ENCODE measurements at regions not wholly inside any gene's neighbourhood (a gene's known extent, or its start where the extent isn't known, plus 50 kb on each side); places are given as distances from the start of the nearest gene placed in this dataset.

GRCh38 chr6:4521070-4521469 is 255.1 kb upstream of the CDYL start:
- H3K4me3 Mint-ChIP-seq, result no peak overlapping the region
- no peak for DNase-seq (ENCODE audit: extremely low spot score, unreplicated experiment)
- H3K27me3 Mint-ChIP-seq, result no peaks in the 10 kb centered on the region
- no peaks in the 10 kb centered on the region for H3K9me3 Mint-ChIP-seq
- no peak for TF ChIP-seq CTCF (conservative IDR thresholded peaks at IDR 0.05)
- H3K36me3 Mint-ChIP-seq, result no peaks in the 10 kb centered on the region
- H3K4me1 Mint-ChIP-seq (ENCODE audit: unreplicated experiment), result no peaks in the 10 kb centered on the region
- H3K27ac Mint-ChIP-seq, result no peak overlapping the region

- no peaks in the 10 kb centered on the region for H3K36me3 Mint-ChIP-seq
- no peaks in the 10 kb centered on the region for H3K4me1 Mint-ChIP-seq (ENCODE audit: unreplicated experiment)
- DNase-seq (ENCODE audit: extremely low spot score, unreplicated experiment), result no peak
- no peak overlapping the region for H3K27ac Mint-ChIP-seq
- TF ChIP-seq CTCF (conservative IDR thresholded peaks at IDR 0.05), result no peak
- H3K4me3 Mint-ChIP-seq, result no peak overlapping the region
- no peaks in the 10 kb centered on the region for H3K9me3 Mint-ChIP-seq
- no peaks in the 10 kb centered on the region for H3K27me3 Mint-ChIP-seq
Observed at GRCh38 chr6:4518506-4518905, 257.7 kb upstream of the CDYL start.

- Mint-ChIP-seq H3K4me1 (ENCODE audit: unreplicated experiment) (no peaks in the 10 kb centered on the region), H3K36me3 (no peaks in the 10 kb centered on the region), H3K4me3 (no peak overlapping the region), H3K27ac (no peak overlapping the region), H3K9me3 (no peaks in the 10 kb centered on the region), H3K27me3 (no peaks in the 10 kb centered on the region)
- TF ChIP-seq CTCF (conservative IDR thresholded peaks at IDR 0.05), result no peak
- no peak for DNase-seq (ENCODE audit: extremely low spot score, unreplicated experiment)
Observed at GRCh38 chr6:4516206-4516605, 260.0 kb upstream of the CDYL start.

GRCh38 chr6:4513561-4513960 is 262.6 kb upstream of the CDYL start:
- peak overlapping the region; percentile 4 for H3K4me3 Mint-ChIP-seq
- H3K4me1 Mint-ChIP-seq (ENCODE audit: unreplicated experiment), result no peaks in the 10 kb centered on the region
- no peak for DNase-seq (ENCODE audit: extremely low spot score, unreplicated experiment)
- H3K9me3 Mint-ChIP-seq, result no peaks in the 10 kb centered on the region
- no peak for TF ChIP-seq CTCF (conservative IDR thresholded peaks at IDR 0.05)
- H3K27ac Mint-ChIP-seq, result peak overlapping the region; percentile 43
- H3K36me3 Mint-ChIP-seq, result no peaks in the 10 kb centered on the region
- H3K27me3 Mint-ChIP-seq, result no peaks in the 10 kb centered on the region

- no peaks in the 10 kb centered on the region for H3K27me3 Mint-ChIP-seq
- no peaks in the 10 kb centered on the region for H3K36me3 Mint-ChIP-seq
- no peaks in the 10 kb centered on the region for H3K4me1 Mint-ChIP-seq (ENCODE audit: unreplicated experiment)
- no peak overlapping the region for H3K27ac Mint-ChIP-seq
- no peak overlapping the region for H3K4me3 Mint-ChIP-seq
- H3K9me3 Mint-ChIP-seq, result no peaks in the 10 kb centered on the region
- no peak for DNase-seq (ENCODE audit: extremely low spot score, unreplicated experiment)
- TF ChIP-seq CTCF (conservative IDR thresholded peaks at IDR 0.05), result no peak
Observed at GRCh38 chr6:4512051-4512471, 264.1 kb upstream of the CDYL start.

GRCh38 chr6:4511641-4512020 is 264.6 kb upstream of the CDYL start:
- H3K27me3 Mint-ChIP-seq, result no peaks in the 10 kb centered on the region
- H3K36me3 Mint-ChIP-seq, result no peaks in the 10 kb centered on the region
- no peaks in the 10 kb centered on the region for H3K9me3 Mint-ChIP-seq
- no peak for DNase-seq (ENCODE audit: extremely low spot score, unreplicated experiment)
- no peaks in the 10 kb centered on the region for H3K4me1 Mint-ChIP-seq (ENCODE audit: unreplicated experiment)
- H3K27ac Mint-ChIP-seq, result no peak overlapping the region
- H3K4me3 Mint-ChIP-seq, result no peak overlapping the region
- no peak for TF ChIP-seq CTCF (conservative IDR thresholded peaks at IDR 0.05)

Measured in type B pancreatic cell (in vitro differentiated cells).